Mesenchymal stem cell (in vitro differentiated cells and primary cell): ENCODE measurements at regions not wholly inside any gene's neighbourhood (a gene's known extent, or its start where the extent isn't known, plus 50 kb on each side); places are given as distances from the start of the nearest gene placed in this dataset.

Source experiments
- DNase-seq: peaks from one replicate; pipeline ENCODE4 v3.0.0-alpha.2; 2013
- H2AFZ ChIP-seq: one replicate; pipeline ENCODE4 v1.6.1; 2013; ENCODE audit warnings: low read depth, mild to moderate bottlenecking, control low read depth, inconsistent platforms, low read length, moderate library complexity
- H2AK5ac ChIP-seq: 2 replicates; pipeline ENCODE4 v1.6.1; 2013; ENCODE audit warnings: low read length, moderate library complexity, mild to moderate bottlenecking, inconsistent platforms; ENCODE audit not compliant: severe bottlenecking
- H2BK120ac ChIP-seq: one replicate; pipeline ENCODE4 v1.6.1; 2013; ENCODE audit warnings: low read depth, mild to moderate bottlenecking, inconsistent platforms, low read length, moderate library complexity
- H2BK12ac ChIP-seq, 2 experiments: one replicate each; pipeline ENCODE4 v1.6.1; 2013; ENCODE audit warnings: inconsistent platforms in 2 of 2, low read length in 2 of 2, mild to moderate bottlenecking in 2 of 2, moderate library complexity in 2 of 2, control low read depth in 1 of 2
- H2BK15ac ChIP-seq: one replicate; pipeline ENCODE4 v1.6.1; 2013; ENCODE audit warnings: mild to moderate bottlenecking, low read depth, inconsistent platforms; ENCODE audit not compliant: poor library complexity, severe bottlenecking
- H2BK5ac ChIP-seq: 2 replicates; pipeline ENCODE4 v1.6.1; 2013; ENCODE audit warnings: low read depth, mild to moderate bottlenecking, low read length, control low read depth, inconsistent platforms; ENCODE audit not compliant: poor library complexity, severe bottlenecking
- H3K14ac ChIP-seq, 2 experiments: one replicate each; pipeline ENCODE4 v1.6.1; 2013; ENCODE audit warnings: inconsistent platforms in 2 of 2, low read length in 2 of 2, control low read depth in 1 of 2, mild to moderate bottlenecking in 1 of 2, moderate library complexity in 1 of 2
- H3K18ac ChIP-seq, 2 experiments: one replicate each; pipeline ENCODE4 v1.6.1; 2013; ENCODE audit warnings: inconsistent platforms in 2 of 2, low read length in 2 of 2, control low read depth in 1 of 2, low read depth in 1 of 2, mild to moderate bottlenecking in 1 of 2
- H3K23ac ChIP-seq, 2 experiments: one replicate each; pipeline ENCODE4 v1.6.1; 2013; ENCODE audit warnings: inconsistent platforms in 2 of 2, low read length in 2 of 2, mild to moderate bottlenecking in 2 of 2, moderate library complexity in 2 of 2, control low read depth in 1 of 2
- H3K27ac ChIP-seq: 2 replicates; pipeline ENCODE4 v1.5.1; 2013; ENCODE audit warnings: mild to moderate bottlenecking, moderate library complexity, low read length, control low read depth, inconsistent platforms; ENCODE audit not compliant: poor library complexity, severe bottlenecking
- H3K27me3 ChIP-seq, 2 experiments: 2 replicates each; pipeline versions ENCODE4 v1.6.1 to v1.7.0; 2013; ENCODE audit warnings: low read length in 2 of 2, mild to moderate bottlenecking in 2 of 2, moderate library complexity in 2 of 2, control low read depth in 1 of 2, inconsistent platforms in 1 of 2; ENCODE audit not compliant: control insufficient read depth in 1 of 2, insufficient read depth in 1 of 2
- H3K36me3 ChIP-seq, 2 experiments: 2 replicates each; pipeline versions ENCODE4 v1.6.1 to v1.7.0; 2013; ENCODE audit warnings: low read length in 2 of 2, control low read depth in 1 of 2, inconsistent platforms in 1 of 2, low read depth in 1 of 2, mild to moderate bottlenecking in 1 of 2; ENCODE audit not compliant: insufficient read depth in 2 of 2, control insufficient read depth in 1 of 2
- H3K4ac ChIP-seq, 2 experiments: one replicate each; pipeline ENCODE4 v1.6.1; 2013; ENCODE audit warnings: inconsistent platforms in 2 of 2, low read length in 2 of 2, mild to moderate bottlenecking in 2 of 2, moderate library complexity in 2 of 2, control low read depth in 1 of 2, low read depth in 1 of 2
- H3K4me1 ChIP-seq: 2 replicates; pipeline ENCODE4 v1.6.1; 2013; ENCODE audit warnings: low read depth, low read length, control low read depth; ENCODE audit not compliant: control insufficient read depth, insufficient read depth
- H3K4me2 ChIP-seq: 2 replicates; pipeline ENCODE4 v1.6.1; 2013; ENCODE audit warnings: low read length, mild to moderate bottlenecking, inconsistent platforms; ENCODE audit not compliant: poor library complexity, severe bottlenecking
- H3K4me3 ChIP-seq, 2 experiments: 2 replicates each; pipeline versions ENCODE4 v1.5.1 to v1.7.0; 2013; ENCODE audit warnings: low read length in 2 of 2, mild to moderate bottlenecking in 2 of 2, control low read depth in 1 of 2, low read depth in 1 of 2; ENCODE audit not compliant: insufficient read depth in 1 of 2
- H3K79me1 ChIP-seq: replicated peaks from 2 replicates; pipeline ENCODE4 v1.6.1; 2013; ENCODE audit warnings: mild to moderate bottlenecking, control low read depth, low read length, inconsistent platforms; ENCODE audit not compliant: poor library complexity, severe bottlenecking
- H3K9ac ChIP-seq: 2 replicates; pipeline ENCODE4 v1.7.0; 2013; ENCODE audit warnings: mild to moderate bottlenecking, low read length, moderate library complexity
- H3K9me3 ChIP-seq: 2 replicates; pipeline ENCODE4 v1.7.0; 2013; ENCODE audit warnings: mild to moderate bottlenecking, low read length; ENCODE audit not compliant: control insufficient read depth
- H4K8ac ChIP-seq: one replicate; pipeline ENCODE4 v1.6.1; 2013; ENCODE audit warnings: inconsistent platforms, mild to moderate bottlenecking, low read length, moderate library complexity
- H4K91ac ChIP-seq: one replicate; pipeline ENCODE4 v1.6.1; 2013; ENCODE audit warnings: mild to moderate bottlenecking, low read length, inconsistent platforms
- WGBS: methylation state at CpG from one replicate; pipeline ENCODE4 v1.1.7; 2013; ENCODE audit warnings: mixed read lengths; 5-methylcytosine and 5-hydroxymethylcytosine counted together

DNA sequence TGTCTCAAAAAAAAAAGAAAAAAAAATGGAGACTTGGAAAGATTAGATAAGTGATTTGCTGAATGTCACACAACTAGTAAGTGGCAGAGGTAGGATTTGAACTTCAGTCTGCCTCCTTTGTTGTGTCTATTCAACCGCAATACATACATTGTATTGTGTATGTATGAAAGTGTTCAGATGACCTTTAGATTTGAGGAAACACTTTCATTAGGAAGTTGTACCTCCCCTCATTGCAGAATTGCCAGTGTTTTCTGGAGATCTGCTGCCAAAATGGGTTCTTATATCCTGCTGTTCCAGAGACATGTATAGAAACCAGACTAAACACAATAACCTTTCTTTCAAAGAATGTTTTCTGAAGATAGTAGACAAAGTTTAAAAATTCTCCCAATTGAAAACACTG lies 247.4 kb upstream of the TBL1XR1 start:
- WGBS: 100% methylated on average over 1 of the region's 1 CpG

GRCh38 chr3:177445549-177445948 lies 248.3 kb upstream of the TBL1XR1 start:
- Histone ChIP-seq H3K27me3 (no peaks in the 10 kb centered on the region), H3K23ac (no peak overlapping the region), H4K91ac (no peak overlapping the region), H3K14ac (no peak overlapping the region), H3K4me2 (no peak overlapping the region), H2AK5ac (no peak overlapping the region), H3K36me3 (no peaks in the 10 kb centered on the region), H3K4ac (no peak overlapping the region), H2BK12ac (no peak overlapping the region), H3K18ac (no peak overlapping the region), H3K4me3 (no peak overlapping the region), H2BK5ac (no peak overlapping the region), H3K27ac (no peak overlapping the region), H2BK120ac (no peak overlapping the region), H2AFZ (no peak overlapping the region), H3K4me1 (peaks cover 8% of the 10 kb centered on the region), H3K9ac (no peak overlapping the region), H3K79me1 (no peaks in the 10 kb centered on the region), H4K8ac (no peak overlapping the region), H2BK15ac (no peak overlapping the region), H3K9me3 (no peaks in the 10 kb centered on the region)
- DNase-seq: no peak

More for the DNA sequence above, 247.4 kb upstream of the TBL1XR1 start:
- H3K27me3 ChIP-seq: no peaks in the 10 kb centered on the region
- H3K4me2 ChIP-seq: no peak overlapping the region
- no peak overlapping the region for H3K14ac ChIP-seq
- H3K36me3 ChIP-seq: no peaks in the 10 kb centered on the region
- no peak overlapping the region for H4K91ac ChIP-seq
- DNase-seq: no peak
- H3K79me1 ChIP-seq: no peaks in the 10 kb centered on the region
- no peak overlapping the region for H2BK12ac ChIP-seq
- no peak overlapping the region for H2AFZ ChIP-seq
- H2BK5ac ChIP-seq: no peak overlapping the region
- H3K4me3 ChIP-seq: no peak overlapping the region
- no peak overlapping the region for H2BK15ac ChIP-seq
- no peaks in the 10 kb centered on the region for H3K9me3 ChIP-seq
- H4K8ac ChIP-seq: no peak overlapping the region
- H3K27ac ChIP-seq: no peak overlapping the region
- peaks cover 6% of the 10 kb centered on the region for H3K4me1 ChIP-seq
- H3K4ac ChIP-seq: no peak overlapping the region
- H3K18ac ChIP-seq: no peak overlapping the region
- no peak overlapping the region for H3K23ac ChIP-seq
- H2BK120ac ChIP-seq: no peak overlapping the region
- H2AK5ac ChIP-seq: no peak overlapping the region
- H3K9ac ChIP-seq: no peak overlapping the region

GRCh38 chr3:177446165-177446601 lies 248.9 kb upstream of the TBL1XR1 start:
- Histone ChIP-seq H3K9ac (no peak overlapping the region), H3K18ac (no peak overlapping the region), H2BK12ac (no peak overlapping the region), H3K23ac (no peak overlapping the region), H3K27me3 (no peaks in the 10 kb centered on the region), H3K4ac (no peak overlapping the region), H3K9me3 (no peaks in the 10 kb centered on the region), H4K91ac (no peak overlapping the region), H2BK15ac (no peak overlapping the region), H3K36me3 (no peaks in the 10 kb centered on the region), H3K4me3 (no peak overlapping the region), H3K27ac (no peak overlapping the region), H2AK5ac (peak overlapping the region; percentile 54), H3K14ac (no peak overlapping the region), H2BK5ac (no peak overlapping the region), H3K4me2 (no peak overlapping the region), H4K8ac (no peak overlapping the region), H3K79me1 (no peaks in the 10 kb centered on the region), H2AFZ (no peak overlapping the region), H3K4me1 (peaks cover 8% of the 10 kb centered on the region), H2BK120ac (no peak overlapping the region)
- DNase-seq: no peak
- 96% methylated on average over 5 of the region's 6 CpGs for WGBS

GRCh38 chr3:177447938-177448337 lies 250.7 kb upstream of the TBL1XR1 start:
- H2BK12ac ChIP-seq: peak overlapping the region in 1 of 2 experiments; percentile 63
- H2AFZ ChIP-seq: no peak overlapping the region
- no peak overlapping the region for H3K4me2 ChIP-seq
- H3K4me1 ChIP-seq: peaks cover 8% of the 10 kb centered on the region
- H2BK5ac ChIP-seq: no peak overlapping the region
- no peak overlapping the region for H4K91ac ChIP-seq
- H2BK15ac ChIP-seq: no peak overlapping the region
- H3K18ac ChIP-seq: no peak overlapping the region
- H3K79me1 ChIP-seq: no peaks in the 10 kb centered on the region
- WGBS: 95% methylated on average over 3 of the region's 3 CpGs
- no peaks in the 10 kb centered on the region for H3K36me3 ChIP-seq
- peak overlapping the region; percentile 35 for H2AK5ac ChIP-seq
- no peak overlapping the region for H2BK120ac ChIP-seq
- no peak overlapping the region for H3K4me3 ChIP-seq
- H3K4ac ChIP-seq: no peak overlapping the region
- no peak overlapping the region for H4K8ac ChIP-seq
- no peak overlapping the region for H3K14ac ChIP-seq
- H3K23ac ChIP-seq: no peak overlapping the region
- H3K27ac ChIP-seq: no peak overlapping the region
- DNase-seq: no peak
- H3K27me3 ChIP-seq: no peaks in the 10 kb centered on the region
- H3K9me3 ChIP-seq: no peaks in the 10 kb centered on the region
- no peak overlapping the region for H3K9ac ChIP-seq
